HepG2 (cell line): ENCODE measurements at regions not wholly inside any gene's neighbourhood (a gene's known extent, or its start where the extent isn't known, plus 50 kb on each side); places are given as distances from the start of the nearest gene placed in this dataset.

Experiments used
- FOXA1 ChIP-seq, 2 experiments: fragments of 450-650 bp in 1 of 2; sonication (generic) in 1 of 2; formaldehyde crosslinking in 1 of 2; IDR thresholded peaks; 2 replicates each; pipeline versions ENCODE4 v1.4.0 to v1.6.1; 2016 to 2020; ENCODE audit warnings: missing genetic modification reagents in 1 of 2
- FOXM1 ChIP-seq: sonication (generic); formaldehyde crosslinking; IDR thresholded peaks from 2 replicates; pipeline ENCODE4 v1.5.0; 2020; ENCODE audit warnings: missing genetic modification reagents
- PHB2 ChIP-seq: fragments of 450-650 bp; IDR thresholded peaks from 2 replicates; pipeline ENCODE4 v1.6.1; 2018; ENCODE audit not compliant: partially characterized antibody
- SMC3 ChIP-seq: IDR thresholded peaks from 2 replicates; pipeline ENCODE4 v1.6.1; 2011; ENCODE audit warnings: low read length, improper control_type of control experiment
- ZNF20 ChIP-seq: sonication (generic); formaldehyde crosslinking; IDR thresholded peaks from 2 replicates; pipeline ENCODE4 v1.4.0; 2020; ENCODE audit warnings: mild to moderate bottlenecking, moderate library complexity, missing genetic modification reagents

GRCh38 chr6:55117267-55117666, 57.0 kb upstream of the HCRTR2 start:
- no peak for TF ChIP-seq FOXM1
- TF ChIP-seq ZNF20 (CRISPR knock-in tag) = no peak
- TF ChIP-seq PHB2 = no peak
- no peak for TF ChIP-seq SMC3
- no peak for TF ChIP-seq FOXA1 (IDR thresholded peaks at IDR 0.05)
- no peak for TF ChIP-seq FOXA1 (CRISPR knock-in tag; IDR thresholded peaks at IDR 0.05)
